GM21737 (cell line): ENCODE measurements at regions not wholly inside any gene's neighbourhood (a gene's known extent, or its start where the extent isn't known, plus 50 kb on each side); places are given as distances from the start of the nearest gene placed in this dataset.
"Not testable (repeated sequence)": the region's sequence is repeated elsewhere in the genome, so short reads cannot be mapped to it uniquely, and the experiment has no call there.

Source experiments
- ATAC-seq: cut with Tn5 transposase; IDR thresholded peaks from one replicate; pipeline ENCODE4 v1.9.1; 2021; ENCODE audit warnings: mild to moderate bottlenecking, moderate library complexity; ENCODE audit not compliant: unreplicated experiment

GRCh38 chr6:78222226-78222625 is 569.4 kb downstream of the MEI4 start:
- no peak for ATAC-seq

DNA sequence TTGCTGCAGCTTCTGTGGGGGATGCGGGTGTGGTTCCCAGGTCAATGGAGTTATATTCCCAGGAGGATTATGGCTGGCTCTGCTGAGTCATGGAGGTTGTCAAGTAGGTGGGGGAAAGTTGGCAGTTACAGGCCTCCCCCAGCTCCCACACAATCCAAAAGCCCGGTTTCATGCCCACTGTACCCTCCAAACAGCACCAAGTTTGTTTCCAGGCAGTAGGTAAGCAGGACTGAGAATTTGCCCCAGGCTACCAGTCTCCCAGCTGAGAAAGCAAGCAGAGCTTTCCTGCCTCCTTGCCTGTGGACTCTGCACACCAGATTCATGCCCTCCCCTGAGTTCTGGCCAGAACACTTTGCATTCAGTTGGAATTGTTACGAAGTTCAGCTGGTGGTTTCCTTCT is 578.2 kb downstream of the MEI4 start:
- no peak for ATAC-seq

- ATAC-seq: no peak
Measured at GRCh38 chr6:78243519-78243918, 590.7 kb downstream of the MEI4 start.

DNA sequence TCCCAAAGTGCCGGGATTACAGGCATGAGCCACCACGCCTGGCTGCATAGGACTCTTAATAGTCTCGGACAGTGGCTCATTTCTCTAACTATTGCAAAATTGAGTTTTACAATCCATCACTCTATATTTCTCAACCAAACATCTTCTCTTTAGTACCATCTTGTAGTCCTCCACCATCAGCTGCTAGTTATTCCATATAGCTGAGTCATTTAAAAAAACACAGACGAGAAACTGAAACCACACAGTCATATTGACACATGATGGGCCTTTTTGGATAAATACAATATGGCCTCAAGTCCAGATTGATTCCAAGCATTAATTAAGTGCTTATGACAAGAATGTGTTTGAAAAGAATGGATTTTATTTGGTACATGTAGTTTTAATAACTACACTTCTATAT is 599.1 kb downstream of the MEI4 start:
- no peak for ATAC-seq

- ATAC-seq: no peak
Measured at GRCh38 chr6:78253618-78254017, 600.8 kb downstream of the MEI4 start.

GRCh38 chr6:78259935-78260334 is 607.1 kb downstream of the MEI4 start:
- no peak for ATAC-seq

DNA sequence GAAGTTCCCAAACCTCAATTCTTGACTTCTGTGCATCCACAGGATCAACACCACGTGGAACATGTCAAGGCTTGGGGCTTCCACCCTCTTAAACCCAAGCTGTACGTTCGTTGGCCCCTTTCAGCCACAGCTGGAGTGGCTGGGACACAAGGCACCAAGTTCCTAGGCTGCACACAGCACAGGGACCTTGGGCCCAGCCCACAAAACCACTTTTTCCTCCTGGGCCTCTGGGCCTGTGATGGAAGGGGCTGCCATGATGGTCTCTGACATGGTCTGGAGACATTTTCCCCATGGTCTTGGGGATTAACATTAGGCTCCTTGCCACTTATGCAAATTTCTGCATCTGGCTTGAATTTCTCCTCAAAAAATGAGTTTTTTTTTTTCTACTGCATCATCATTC is 606.9 kb upstream of the IRAK1BP1 start:
- not testable (repeated sequence) for ATAC-seq

GRCh38 chr6:78268591-78269452 is 598.5 kb upstream of the IRAK1BP1 start:
- ATAC-seq: no peak

GRCh38 chr6:78300885-78301284 is 566.5 kb upstream of the IRAK1BP1 start:
- ATAC-seq: no peak

- no peak for ATAC-seq
Measured at GRCh38 chr6:78302411-78302810, 564.9 kb upstream of the IRAK1BP1 start.

- no peak for ATAC-seq
Measured at GRCh38 chr6:78308025-78308424, 559.3 kb upstream of the IRAK1BP1 start.

- no peak for ATAC-seq
Measured at GRCh38 chr6:78322068-78322845, 545.1 kb upstream of the IRAK1BP1 start.

GRCh38 chr6:78324213-78324612 is 543.1 kb upstream of the IRAK1BP1 start:
- no peak for ATAC-seq

GRCh38 chr6:78340755-78341154 is 526.6 kb upstream of the IRAK1BP1 start:
- ATAC-seq: no peak

GRCh38 chr6:78345882-78346281 is 521.5 kb upstream of the IRAK1BP1 start:
- no peak for ATAC-seq

DNA sequence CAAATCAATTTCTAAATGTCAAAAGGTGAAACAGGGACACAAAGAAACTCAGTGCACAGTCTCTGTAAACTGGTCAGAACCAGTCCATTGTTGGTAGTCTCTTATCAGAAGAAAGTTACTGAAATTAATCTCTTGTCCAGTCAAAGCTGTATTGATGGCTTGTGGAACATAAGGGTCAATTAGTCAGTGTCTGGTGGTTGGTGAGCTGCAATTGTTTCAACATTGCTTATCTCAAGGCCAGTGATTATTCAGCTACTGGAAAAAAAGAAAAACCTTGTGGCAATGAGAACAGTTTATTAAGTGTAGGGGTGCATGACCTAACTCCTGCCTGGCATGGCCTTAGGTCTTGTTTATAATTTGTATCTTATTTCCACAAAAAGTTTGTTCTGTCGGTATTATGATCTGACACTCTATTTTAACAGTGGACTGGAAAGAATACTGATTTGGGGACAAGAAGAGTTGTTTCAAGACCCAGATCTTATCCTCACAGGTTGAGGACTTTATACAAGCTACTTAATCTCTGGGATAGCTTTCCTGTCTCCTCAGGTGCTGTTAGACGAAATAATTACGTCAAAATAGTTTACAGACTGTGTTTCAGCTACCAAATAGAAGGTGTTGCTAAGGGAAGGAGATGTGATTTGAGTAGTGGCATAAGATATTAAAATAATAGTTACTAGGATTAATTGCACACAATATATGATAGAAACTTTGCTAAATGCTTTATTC is 520.0 kb upstream of the IRAK1BP1 start:
- ATAC-seq: no peak

DNA sequence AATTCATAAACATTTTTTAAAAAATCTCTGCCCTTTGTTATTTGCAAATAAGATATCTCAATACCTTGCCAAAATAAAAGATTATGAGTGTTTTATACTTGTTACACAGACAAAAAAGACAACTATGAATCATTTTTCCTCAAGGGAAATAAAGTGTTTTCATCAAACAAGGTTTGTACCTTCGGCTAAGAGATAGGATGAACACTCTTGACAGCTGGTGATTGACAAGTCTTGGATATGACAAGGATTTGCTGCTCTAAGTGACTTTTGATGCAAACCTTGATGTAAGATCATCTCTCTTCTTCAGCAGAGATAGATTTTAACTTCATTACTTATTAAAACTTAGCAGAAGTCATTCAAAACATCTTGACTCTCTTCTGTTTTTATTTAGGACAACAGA is 514.3 kb upstream of the IRAK1BP1 start:
- ATAC-seq: no peak

GRCh38 chr6:78363688-78364087 is 503.7 kb upstream of the IRAK1BP1 start:
- ATAC-seq: no peak

- no peak for ATAC-seq
Measured at GRCh38 chr6:78365473-78365872, 501.9 kb upstream of the IRAK1BP1 start.

- no peak for ATAC-seq
Measured at GRCh38 chr6:78377056-78377455, 490.3 kb upstream of the IRAK1BP1 start.

GRCh38 chr6:78379982-78380381 is 487.4 kb upstream of the IRAK1BP1 start:
- no peak for ATAC-seq
